T-helper 2 cell treated with Interferon-gamma antibody and Interleukin-4, amounts not matched to agents 100 ng/mL and 5 ng/mL, for 36 hours (primary cell): ENCODE measurements at regions not wholly inside any gene's neighbourhood (a gene's known extent, or its start where the extent isn't known, plus 50 kb on each side); places are given as distances from the start of the nearest gene placed in this dataset.
"Not testable (repeated sequence)": the region's sequence is repeated elsewhere in the genome, so short reads cannot be mapped to it uniquely, and the experiment has no call there.

Experiments used
- intact Hi-C: fragments of 100-400 bp; cut with micrococcal nuclease; formaldehyde crosslinking; loops from one replicate; pipeline ENCODE4 v1.15.1; 2023

GRCh38 chr11:11722246-11722645, 100.4 kb upstream of the GALNT18 start:
- intact Hi-C loops = no loop called here

DNA sequence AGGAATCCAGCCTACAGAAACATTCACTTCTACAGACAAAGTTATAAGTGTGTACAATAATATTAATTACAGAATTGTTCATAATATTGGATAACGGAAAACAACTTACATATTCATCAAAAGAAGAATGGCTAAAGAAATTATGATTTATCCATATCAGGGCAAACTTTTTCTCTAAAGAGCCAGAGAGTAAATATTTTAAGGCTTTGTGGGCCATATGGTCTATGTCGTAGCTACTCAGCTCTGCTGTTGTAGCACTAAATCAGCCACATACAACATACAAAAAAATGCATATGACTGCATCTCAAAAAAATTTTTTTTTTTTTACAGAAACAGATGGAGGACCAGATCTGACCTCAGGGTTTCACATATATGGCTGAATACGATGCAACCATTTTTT, 96.7 kb upstream of the GALNT18 start:
- intact Hi-C loops = no loop called here

DNA sequence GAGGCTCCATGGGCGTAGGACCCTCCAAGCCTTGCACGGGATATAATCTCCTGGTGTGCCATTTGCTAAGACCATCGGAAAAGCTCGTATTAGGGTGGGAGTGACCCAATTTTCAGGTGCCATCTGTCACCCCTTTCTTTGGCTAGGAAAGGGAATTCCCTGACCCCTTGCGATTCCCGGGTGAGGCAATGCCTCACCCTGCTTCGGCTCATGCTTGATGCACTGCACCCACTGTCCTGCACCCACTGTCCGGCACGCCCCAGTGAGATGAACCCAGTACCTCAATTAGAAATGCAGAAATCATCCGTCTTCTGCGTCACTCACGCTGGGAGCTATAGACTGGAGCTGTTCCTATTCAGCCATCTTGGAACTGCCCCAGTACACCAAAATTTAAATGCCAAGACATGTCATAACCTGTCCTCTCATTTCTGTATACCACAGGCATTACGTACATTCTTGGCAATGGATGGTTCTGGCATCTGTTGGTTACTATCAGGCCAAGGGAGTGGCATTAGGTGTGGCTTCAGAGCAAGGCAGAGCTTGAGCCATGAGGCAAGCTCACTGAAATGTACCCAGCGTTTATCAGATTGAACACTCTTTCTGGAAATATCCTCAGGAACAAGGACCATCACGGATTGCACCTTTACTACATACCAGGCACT, 95.4 kb upstream of the GALNT18 start:
- intact Hi-C loops = no loop called here

GRCh38 chr11:11715075-11715474, 93.3 kb upstream of the GALNT18 start:
- intact Hi-C loops = not testable (repeated sequence)

DNA sequence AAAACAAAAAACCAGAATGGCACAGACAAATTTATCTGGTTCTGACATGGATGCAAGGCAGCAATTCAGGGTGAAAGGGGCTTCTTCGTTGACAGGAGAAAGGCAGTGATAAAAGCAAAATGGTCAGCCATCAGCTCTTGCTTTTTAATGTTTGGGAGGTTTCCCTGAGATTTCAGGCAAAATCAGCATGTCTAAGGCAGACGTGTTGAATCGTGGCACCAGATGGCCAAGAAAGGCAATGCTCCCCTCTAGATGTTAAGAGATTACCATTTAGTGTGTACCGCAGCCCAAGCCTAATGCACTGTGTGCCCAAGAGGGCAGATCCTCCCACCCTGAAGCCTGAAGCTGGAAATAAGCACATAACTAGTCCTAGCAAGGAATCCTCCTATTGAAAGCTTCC, 88.8 kb upstream of the GALNT18 start:
- intact Hi-C loops = no loop called here

DNA sequence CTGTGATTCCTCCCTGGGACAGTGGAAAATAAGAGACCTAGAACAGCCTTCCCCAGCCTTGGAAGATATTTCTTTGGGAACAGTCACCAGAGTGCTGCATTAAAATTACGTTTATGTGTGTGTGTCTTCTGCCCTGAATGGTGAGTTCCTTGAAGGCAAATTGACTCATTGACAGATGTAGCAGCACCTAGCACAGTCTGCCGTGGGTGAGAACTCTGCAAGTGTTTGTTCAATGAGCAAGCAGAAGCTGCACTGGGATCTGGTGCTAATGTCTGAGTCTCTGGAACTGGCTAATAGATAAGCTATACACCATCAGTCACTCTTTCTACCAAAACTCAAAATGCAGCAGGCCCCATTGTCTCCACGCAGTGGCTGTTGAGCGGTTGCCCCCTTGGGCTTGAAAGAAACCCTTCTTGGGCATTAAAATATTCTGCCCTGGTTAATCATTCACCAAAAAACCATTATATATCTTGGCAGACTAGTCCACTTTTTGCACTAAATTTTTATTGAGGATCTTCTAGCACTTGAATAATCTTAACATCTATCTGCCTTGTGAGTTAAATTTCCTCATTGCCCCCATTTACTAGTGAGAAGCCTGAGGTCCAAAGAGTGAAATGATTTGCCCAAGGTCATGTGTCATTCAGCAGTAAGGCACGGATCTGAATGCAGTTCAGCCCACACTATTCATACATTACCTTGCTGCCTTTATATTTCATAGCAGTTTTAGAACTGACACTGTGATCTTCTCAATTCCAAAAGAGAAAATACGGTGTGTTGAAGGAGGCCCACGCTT, 87.8 kb upstream of the GALNT18 start:
- intact Hi-C loops = no loop called here

- intact Hi-C loops = no loop called here
Measured at GRCh38 chr11:11708256-11708655, 86.5 kb upstream of the GALNT18 start.

DNA sequence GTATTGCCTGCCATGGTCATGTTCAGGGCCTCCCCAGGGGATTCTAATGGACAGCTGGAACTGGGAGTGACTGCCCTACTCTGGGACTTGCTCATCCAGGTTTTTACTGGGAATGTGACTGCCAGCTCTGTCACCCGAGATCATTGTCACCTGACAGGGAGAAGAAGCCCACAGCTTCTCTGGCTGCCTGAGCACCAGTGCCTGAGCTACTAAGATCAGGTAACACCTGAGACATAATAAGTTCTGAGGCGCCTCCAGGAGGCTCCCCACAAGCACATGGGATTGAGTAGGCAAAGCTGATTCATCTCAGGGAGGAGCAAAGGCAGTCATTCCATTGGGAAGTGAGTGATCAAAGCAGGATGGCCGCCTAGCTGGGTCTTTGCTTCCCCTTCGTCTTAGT, 84.2 kb upstream of the GALNT18 start:
- intact Hi-C loops = no loop called here

DNA sequence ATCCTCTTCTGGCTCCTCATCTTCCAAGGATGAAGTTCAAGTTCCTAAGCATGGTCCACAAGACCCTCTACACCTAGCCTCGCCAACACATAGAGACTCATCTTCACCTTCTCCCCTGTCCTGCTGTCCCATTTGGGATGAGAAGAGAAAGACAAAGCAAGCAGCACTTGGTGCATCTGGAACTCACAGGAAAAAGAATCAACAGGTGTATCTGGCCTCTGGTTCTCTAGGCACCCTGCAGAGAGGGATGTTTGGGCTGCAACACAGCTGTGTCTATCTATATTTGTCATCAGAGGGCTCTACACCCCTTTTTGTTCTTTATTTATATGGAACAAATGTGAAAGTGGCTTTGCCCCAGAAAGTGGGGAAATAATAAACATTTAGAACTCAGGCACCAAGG, 82.1 kb upstream of the GALNT18 start:
- intact Hi-C loops = no loop called here

DNA sequence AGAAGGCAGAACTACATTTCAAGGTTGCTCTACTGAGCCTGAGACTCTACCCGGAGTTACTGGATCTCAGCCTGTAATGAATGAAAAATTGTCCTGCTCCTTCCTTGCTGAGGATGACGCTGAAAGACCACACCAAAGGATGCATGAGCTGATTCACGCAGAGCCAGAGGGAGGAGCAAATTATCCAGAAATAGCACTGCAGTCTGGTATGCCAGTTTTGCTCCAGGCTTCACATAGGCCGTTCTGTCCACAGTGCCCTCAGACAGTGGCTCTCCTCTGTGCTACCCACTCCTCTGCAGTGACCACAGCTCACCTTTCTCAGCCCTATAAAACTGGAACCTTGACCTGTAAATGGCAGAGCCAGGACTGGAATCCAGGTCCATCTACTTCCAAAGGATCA, 79.3 kb upstream of the GALNT18 start:
- intact Hi-C loops = no loop called here

DNA sequence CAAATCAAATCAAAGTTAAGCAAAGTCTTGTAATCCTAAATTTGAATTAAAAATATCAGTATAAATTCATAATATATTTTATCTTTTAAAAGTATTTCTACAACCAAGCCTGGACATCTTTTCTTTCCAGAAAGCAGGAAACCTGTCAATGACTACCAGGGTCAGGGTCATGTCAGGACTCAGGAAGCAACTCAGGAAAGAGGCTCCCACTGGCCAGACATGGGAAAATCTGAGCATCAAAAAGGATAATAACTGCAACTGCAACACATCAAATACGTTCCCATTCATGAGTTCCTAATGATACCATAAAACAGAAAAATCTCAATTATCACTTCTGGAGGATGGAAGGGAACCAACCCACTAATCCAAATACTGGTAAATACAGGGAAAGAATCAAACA, 76.0 kb upstream of the GALNT18 start:
- intact Hi-C loops = no loop called here

GRCh38 chr11:11691296-11692151, 69.7 kb upstream of the GALNT18 start:
- intact Hi-C loops = no loop called here

GRCh38 chr11:11681536-11681935, 59.7 kb upstream of the GALNT18 start:
- intact Hi-C loops = no loop called here

GRCh38 chr11:11677672-11678356, 56.0 kb upstream of the GALNT18 start:
- intact Hi-C loops = no loop called here

DNA sequence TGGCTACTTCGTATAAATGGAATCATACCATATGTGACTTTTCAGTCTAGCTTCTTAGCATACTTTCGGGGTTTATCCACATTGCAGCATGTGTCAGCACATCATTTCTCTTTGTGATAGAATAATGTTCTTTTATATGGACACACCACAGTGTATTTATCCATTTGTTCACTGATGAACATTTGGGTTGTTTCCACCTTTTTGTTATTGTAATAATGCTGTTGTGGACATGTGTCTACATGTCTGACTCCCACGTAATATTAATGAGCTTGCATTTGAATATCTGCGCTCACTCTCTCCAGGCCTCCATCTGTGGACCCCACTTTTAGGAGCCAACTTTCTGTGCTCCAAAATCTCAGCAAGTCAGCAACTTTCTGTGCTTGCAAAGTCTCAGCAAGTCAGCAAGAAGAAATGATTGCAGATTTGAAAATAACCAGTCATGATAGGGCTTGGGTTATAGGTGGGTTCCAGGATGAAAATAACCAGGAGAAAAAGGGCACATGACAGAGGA, 53.9 kb upstream of the GALNT18 start:
- intact Hi-C loops = no loop called here

GRCh38 chr11:11672789-11673188, 51.0 kb upstream of the GALNT18 start:
- intact Hi-C loops = no loop called here

DNA sequence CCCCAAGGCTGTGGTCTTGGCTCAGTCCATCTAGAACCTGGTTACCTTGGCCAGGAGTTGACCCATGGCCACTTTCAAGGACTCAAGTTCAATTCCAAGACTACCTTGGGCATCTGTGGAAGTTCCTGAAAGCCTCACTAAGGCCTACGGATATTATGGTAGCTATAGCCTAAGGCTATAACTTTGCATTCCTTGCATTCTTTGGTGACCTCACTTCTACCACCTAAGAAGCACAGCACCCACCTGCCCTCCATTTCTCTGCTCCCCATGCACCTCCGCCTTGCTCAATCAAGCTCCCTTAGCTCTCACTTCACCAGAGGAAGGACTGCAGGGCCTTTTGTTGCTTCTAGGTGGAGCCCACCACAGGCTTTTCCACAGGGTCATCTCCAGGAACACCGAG, 50.3 kb upstream of the GALNT18 start:
- intact Hi-C loops = no loop called here
